ENCODE measurements at regions not wholly inside any gene's neighbourhood (a gene's known extent, or its start where the extent isn't known, plus 50 kb on each side); places are given as distances from the start of the nearest gene placed in this dataset.

DNA sequence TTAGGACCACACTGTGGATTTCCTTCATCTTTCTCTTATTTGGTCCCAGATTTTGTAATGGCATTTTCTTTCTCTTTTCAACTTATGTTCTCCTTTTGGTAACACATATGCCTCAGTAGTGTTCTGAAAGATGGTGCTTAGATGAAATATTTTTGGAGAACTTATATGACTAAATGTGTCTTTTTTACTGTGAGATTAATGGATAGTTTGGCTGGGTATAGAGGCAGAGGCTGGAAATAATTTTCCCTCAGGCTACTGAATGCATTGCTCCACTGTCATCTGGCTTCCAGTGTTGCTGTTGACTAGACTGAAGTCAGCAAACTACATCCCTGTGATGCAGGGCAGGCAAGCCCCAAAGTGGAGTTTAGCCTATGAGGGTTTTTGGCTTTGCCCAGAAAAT, 450.9 kb downstream of the DMAC1 start:
- no peak for DNase-seq (ENCODE audit: extremely low read depth, low read depth)
- TF ChIP-seq, protein P1, sequence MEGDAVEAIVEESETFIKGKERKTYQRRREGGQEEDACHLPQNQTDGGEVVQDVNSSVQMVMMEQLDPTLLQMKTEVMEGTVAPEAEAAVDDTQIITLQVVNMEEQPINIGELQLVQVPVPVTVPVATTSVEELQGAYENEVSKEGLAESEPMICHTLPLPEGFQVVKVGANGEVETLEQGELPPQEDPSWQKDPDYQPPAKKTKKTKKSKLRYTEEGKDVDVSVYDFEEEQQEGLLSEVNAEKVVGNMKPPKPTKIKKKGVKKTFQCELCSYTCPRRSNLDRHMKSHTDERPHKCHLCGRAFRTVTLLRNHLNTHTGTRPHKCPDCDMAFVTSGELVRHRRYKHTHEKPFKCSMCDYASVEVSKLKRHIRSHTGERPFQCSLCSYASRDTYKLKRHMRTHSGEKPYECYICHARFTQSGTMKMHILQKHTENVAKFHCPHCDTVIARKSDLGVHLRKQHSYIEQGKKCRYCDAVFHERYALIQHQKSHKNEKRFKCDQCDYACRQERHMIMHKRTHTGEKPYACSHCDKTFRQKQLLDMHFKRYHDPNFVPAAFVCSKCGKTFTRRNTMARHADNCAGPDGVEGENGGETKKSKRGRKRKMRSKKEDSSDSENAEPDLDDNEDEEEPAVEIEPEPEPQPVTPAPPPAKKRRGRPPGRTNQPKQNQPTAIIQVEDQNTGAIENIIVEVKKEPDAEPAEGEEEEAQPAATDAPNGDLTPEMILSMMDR (IDR thresholded peaks at IDR 0.05; ENCODE audit: low read depth, low read length), result no peak

DNA sequence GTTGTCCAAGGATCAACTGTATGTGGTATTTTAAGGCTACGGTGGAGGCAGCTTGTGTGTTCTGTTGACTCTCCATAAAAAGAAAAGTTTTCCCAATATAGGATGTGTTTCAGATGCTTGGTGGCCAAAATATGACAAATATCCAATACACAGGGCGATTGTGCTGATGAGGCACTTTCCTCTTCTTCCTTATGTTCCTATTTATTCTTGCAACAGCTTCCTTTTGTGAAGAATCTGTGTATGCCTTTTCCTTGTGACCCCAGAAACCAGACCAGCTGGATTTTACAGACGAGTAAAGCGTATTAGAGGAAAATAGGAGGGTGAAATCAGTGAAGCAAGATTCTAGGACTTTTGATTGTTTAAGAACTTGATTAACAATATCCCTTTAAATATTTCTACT, 452.0 kb downstream of the DMAC1 start:
- TF ChIP-seq, protein P1 (IDR thresholded peaks at IDR 0.05; ENCODE audit: low read depth, low read length), result no peak
- no peak for DNase-seq (ENCODE audit: extremely low read depth, low read depth)

DNA sequence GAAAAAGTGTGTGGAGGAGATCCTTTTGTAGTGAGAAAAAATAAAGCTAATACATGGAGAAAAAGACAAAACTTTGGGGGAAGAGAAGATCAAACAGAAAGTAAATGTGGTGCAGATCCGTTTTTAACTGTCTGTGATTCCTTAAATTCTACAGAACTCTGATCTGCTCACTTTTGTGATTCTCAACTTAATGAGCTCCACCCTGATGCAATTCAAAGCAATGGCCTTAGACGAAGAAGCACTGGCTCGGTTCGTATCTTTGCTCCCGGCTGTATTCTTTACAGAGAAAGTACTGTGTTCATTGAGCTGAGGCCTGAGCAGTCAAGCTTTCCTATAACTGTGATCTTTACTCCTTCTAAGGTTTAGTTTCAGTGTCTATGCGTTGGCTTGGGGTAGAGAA, 453.4 kb downstream of the DMAC1 start:
- no peak for DNase-seq (ENCODE audit: extremely low read depth, low read depth)
- TF ChIP-seq, protein P1 (IDR thresholded peaks at IDR 0.05; ENCODE audit: low read depth, low read length), result no peak

DNA sequence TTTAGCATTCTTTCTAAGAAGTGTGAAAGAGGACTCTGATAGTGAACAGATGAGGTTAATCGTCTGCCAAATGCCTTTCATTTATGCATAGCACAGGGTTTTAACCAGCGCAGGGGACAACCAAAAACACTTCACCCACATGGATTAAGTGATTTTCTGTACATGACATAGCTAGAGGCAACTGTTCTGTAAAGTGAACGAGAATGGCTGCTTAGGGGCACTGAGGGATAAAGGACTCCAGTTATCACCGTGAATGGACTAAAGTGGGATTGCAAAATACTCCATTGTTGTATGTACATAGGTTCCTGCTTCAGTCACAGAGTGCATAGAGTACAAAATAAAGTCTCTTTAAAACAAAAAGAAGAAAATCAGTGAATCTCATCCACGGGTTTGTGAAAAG, 456.8 kb downstream of the DMAC1 start:
- no peak for DNase-seq (ENCODE audit: extremely low read depth, low read depth)
- TF ChIP-seq, protein P1 (IDR thresholded peaks at IDR 0.05; ENCODE audit: low read depth, low read length), result no peak

DNA sequence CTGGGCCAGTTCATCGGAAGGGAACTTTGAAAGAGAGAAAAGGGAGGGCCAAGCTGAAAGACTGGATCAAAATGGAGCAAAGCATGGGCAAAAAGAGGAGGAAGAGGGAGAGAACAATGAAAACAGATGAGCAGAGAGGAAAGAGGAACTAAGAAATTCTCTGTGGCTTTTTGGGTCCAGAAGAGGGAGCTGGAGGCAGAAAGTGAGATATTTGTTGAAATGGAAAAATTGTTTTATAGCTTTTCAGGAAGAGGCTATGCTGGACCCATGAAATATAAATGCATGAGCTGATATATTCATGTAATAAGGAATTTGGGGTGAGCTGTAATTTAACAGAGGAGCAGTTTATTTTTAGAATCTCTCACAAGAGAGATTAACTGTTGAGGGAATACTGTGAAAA, 457.3 kb downstream of the DMAC1 start:
- no peak for DNase-seq (ENCODE audit: extremely low read depth, low read depth)

DNA sequence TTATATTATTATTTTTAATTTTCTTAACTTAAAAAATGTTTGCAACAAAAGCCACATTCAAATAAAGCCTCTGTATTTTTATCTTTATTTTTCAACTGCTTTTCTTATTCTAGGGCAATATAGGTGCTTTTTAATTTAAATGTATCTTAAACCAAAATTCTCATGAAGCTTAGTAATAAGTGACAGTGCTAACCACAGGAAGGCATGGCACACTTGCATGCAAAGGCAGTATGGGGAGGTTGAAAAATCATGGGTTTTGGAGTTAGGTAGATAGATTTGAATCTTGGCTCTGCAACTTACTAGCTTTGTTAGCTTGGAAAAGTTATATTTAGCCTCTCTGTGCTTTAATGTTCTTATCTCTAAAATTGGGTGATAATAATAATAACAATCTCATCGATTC, 458.0 kb downstream of the DMAC1 start:
- TF ChIP-seq, protein P1 (IDR thresholded peaks at IDR 0.05; ENCODE audit: low read depth, low read length), result no peak
- DNase-seq (ENCODE audit: extremely low read depth, low read depth), result no peak

More for the DNA sequence above, 457.3 kb downstream of the DMAC1 start:
- TF ChIP-seq, protein P1 (IDR thresholded peaks at IDR 0.05; ENCODE audit: low read depth, low read length), result peak; percentile 22

DNA sequence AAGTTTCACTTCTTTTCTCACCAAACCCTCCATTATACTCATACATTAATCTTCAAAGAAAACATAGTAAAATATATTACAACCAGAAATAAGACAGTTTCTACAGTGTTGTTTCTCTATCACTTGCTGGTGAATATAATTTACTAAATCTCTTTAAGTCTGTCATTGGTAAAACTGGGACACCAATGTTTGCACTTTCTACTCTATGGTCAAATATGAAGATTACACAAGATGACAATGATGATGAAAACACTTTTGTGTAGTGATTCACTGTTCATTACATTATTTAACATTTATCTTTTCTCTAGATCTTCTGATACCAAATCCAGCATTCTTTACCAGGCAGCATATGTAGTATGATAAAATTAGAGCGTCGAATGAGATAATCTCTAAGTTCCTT, 459.1 kb downstream of the DMAC1 start:
- TF ChIP-seq, protein P1 (IDR thresholded peaks at IDR 0.05; ENCODE audit: low read depth, low read length), result no peak
- no peak for DNase-seq (ENCODE audit: extremely low read depth, low read depth)
